Heart left ventricle (tissue), 16 donors: ENCODE measurements at regions not wholly inside any gene's neighbourhood (a gene's known extent, or its start where the extent isn't known, plus 50 kb on each side); places are given as distances from the start of the nearest gene placed in this dataset.

Experiments
- ATAC-seq, 4 donors: fragments of 200-7000 bp; cut with Tn5 transposase; one replicate each; pipeline ENCODE4 v1.9.1; 2020 to 2022; ENCODE audit warnings: moderate library complexity in 4 of 4, mild to moderate bottlenecking in 3 of 4, moderate number of reproducible peaks in 1 of 4
- DNase-seq, 5 donors: peaks; one replicate each; pipeline ENCODE4 v3.0.0-alpha.2; 2020
- H3K27ac ChIP-seq, 12 donors: fragments of 200-600 bp; sonication (generic) in 4 of 12; one replicate each; pipeline versions ENCODE4 v1.5.0 to v1.8.0; 2016 to 2022; ENCODE audit warnings: mild to moderate bottlenecking in 2 of 12
- H3K27me3 ChIP-seq, 9 donors: fragments of 200-600 bp; sonication (generic) in 2 of 9; one replicate each; pipeline versions ENCODE4 v1.5.1 to v1.8.0; 2016 to 2022; ENCODE audit warnings: mild to moderate bottlenecking in 3 of 9
- H3K36me3 ChIP-seq, 9 donors: fragments of 200-600 bp; sonication (generic) in 2 of 9; one replicate each; pipeline versions ENCODE4 v1.5.0 to v1.8.0; 2018 to 2022; ENCODE audit warnings: mild to moderate bottlenecking in 2 of 9
- H3K4me1 ChIP-seq, 12 donors: fragments of 200-600 bp; sonication (generic) in 4 of 12; one replicate each; pipeline versions ENCODE4 v1.5.0 to v1.8.0; 2016 to 2022; ENCODE audit warnings: mild to moderate bottlenecking in 3 of 12
- H3K4me3 ChIP-seq, 12 donors: fragments of 200-600 bp; sonication (generic) in 4 of 12; one replicate each; pipeline versions ENCODE4 v1.5.0 to v1.8.0; 2017 to 2022; ENCODE audit warnings: mild to moderate bottlenecking in 9 of 12, moderate library complexity in 4 of 12
- H3K9me3 ChIP-seq, 12 donors: fragments of 200-600 bp; sonication (generic) in 4 of 12; one replicate each; pipeline versions ENCODE4 v1.5.0 to v1.8.0; 2016 to 2022; ENCODE audit warnings: mild to moderate bottlenecking in 1 of 12
- CTCF ChIP-seq, 12 donors: fragments of 200-600 bp; sonication (generic) in 4 of 12; IDR thresholded peaks; one replicate each; pipeline versions ENCODE4 v1.5.0 to v1.8.0; 2018 to 2022; ENCODE audit warnings: antibody characterized with exemption in 12 of 12, mild to moderate bottlenecking in 5 of 12
- POLR2A ChIP-seq, 2 donors: fragments of 450-650 bp; IDR thresholded peaks; one replicate each; pipeline ENCODE4 v1.6.1; 2017; ENCODE audit warnings: antibody characterized with exemption in 2 of 2, mild to moderate bottlenecking in 2 of 2, moderate library complexity in 2 of 2
- WGBS, 4 donors: extraction: QIAGEN DNeasy Blood & Tissue Kit in 2 of 4; methylation state at CpG; one replicate each; pipeline versions ENCODE4 v1.1.5 to v1.1.7; 2013 to 2018; 5-methylcytosine and 5-hydroxymethylcytosine counted together
- intact Hi-C, 10 donors: fragments of 100-400 bp; cut with DNase I; formaldehyde crosslinking; loops; one replicate each; pipeline versions ENCODE4 v1.11.1 to v1.14.2; 2022
- donor health status: ischemic (EF 13 %, LVEDD 7.1; RV severe dilation, severe dysfunction).
- donor health status: healthy with polysubstance abuse.
- donor health status: DM: no; HTN: yes; CAD: no.
- donor health status: DM: no; HTN: no; CAD: no.
- donor health status: ischemic (EF 25% LVEDD 6.9; RV normal size, moderate dysfunction).
- donor health status: ischemic (EF 25% LVEDD 5.7; RV mildly dilated, moderate dysfunction).
- donor health status: healthy.
- donor health status: DM: yes; HTN: yes; CAD: no.
- donor health status: ischemic (EF 35%, LVEDD 5.7; RV mildly dilated, moderate dysfunction).
- donor health status: nonischemic (EF 11% LVEDD 7.7; RV severe dilation, severe dysfunction).
- donor health status: DM: yes; HTN: yes; CAD: no.
- donor health status: PGD.
- donor health status: ischemic (EF 29% LVEDD 5.4; RV normal size, mild dysfunction).
- donor health status: nonischemic (EF 23%, LVEDD 6.1; RV moderate dilation, normal function).

DNA sequence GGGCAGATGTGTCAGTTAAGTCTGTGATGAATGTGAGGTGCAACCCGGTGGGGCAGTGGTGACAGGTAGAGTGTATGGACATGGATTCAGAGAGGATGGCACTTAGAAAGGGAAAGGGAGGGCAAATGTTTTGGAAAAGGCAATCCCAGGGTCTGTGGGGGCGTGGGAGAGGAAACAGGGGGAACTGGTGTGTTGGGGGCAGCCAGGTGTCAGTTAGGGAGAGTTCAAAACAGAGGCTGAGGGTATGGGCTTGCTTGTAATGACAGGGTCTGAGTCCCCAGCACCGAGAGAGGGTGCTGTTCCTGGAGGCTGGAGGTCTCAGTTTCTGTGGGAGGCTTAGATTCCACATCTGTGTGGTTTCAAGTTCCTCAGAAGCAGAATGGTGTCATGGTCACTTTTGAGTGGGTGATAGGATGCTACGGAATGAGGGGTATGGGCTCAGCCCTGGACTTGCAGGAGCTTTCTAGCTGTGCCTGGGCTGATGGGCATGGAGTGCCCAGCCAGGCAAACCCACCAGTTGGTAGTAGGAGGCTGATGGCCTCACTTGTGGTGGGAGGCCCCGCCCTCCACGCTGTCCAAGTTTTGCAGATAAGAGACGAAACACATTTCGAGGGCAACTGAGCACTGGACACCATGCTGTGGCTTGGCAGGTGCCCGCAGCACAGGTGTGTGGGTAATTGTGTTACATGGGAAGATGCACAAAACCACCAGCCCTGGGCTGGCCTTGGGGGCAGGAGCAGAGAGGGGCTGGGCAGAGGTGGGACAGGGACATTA lies 209.4 kb downstream of the RPLP1 start:
- intact Hi-C loops, result no loop called here
- H3K4me3 ChIP-seq, result no peak overlapping the region
- WGBS, 4 donors, result 64 to 83% (median 69%) methylated on average over 9 of the region's 9 CpGs
- no peaks in the 10 kb centered on the region for H3K9me3 ChIP-seq
- ATAC-seq, result no peak
- no peaks in the 10 kb centered on the region for H3K36me3 ChIP-seq
- TF ChIP-seq CTCF (IDR thresholded peaks at IDR 0.05) (no peak), POLR2A (IDR thresholded peaks at IDR 0.05) (no peak)
- H3K27ac ChIP-seq, result no peak overlapping the region
- H3K27me3 ChIP-seq, result peaks cover 0 to 42% (median 9%) of the 10 kb centered on the region in 9 donors
- H3K4me1 ChIP-seq, result peaks cover 0 to 27% (median 4%) of the 10 kb centered on the region in 12 donors
- DNase-seq, result no peak

DNA sequence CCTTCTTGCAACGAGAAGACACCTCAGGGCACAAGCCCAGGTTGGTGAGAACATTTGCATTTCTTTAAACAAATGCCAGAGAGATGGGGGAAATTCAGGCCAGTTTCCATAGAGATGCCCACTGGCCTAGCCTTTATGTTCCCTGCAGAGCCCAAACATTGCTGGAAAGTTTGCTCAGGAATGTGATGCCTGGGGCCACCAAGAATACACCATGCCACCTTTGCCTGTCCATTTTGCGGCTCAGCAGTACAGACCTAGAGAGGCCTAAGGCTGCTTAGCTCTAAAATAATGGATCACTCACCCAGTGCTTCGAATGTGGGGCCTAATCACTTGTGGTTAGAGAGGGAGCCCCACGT lies 210.0 kb downstream of the RPLP1 start:
- WGBS, 4 donors, result 76 to 85% (median 79%) methylated on average over 4 of the region's 4 CpGs
- intact Hi-C loops, result no loop called here
- no peaks in the 10 kb centered on the region for H3K36me3 ChIP-seq
- peaks cover 0 to 30% (median 4%) of the 10 kb centered on the region in 12 donors for H3K4me1 ChIP-seq
- no peak overlapping the region for H3K4me3 ChIP-seq
- no peak for DNase-seq
- no peak for ATAC-seq
- H3K9me3 ChIP-seq, result no peaks in the 10 kb centered on the region
- H3K27me3 ChIP-seq, result peaks cover 0 to 42% (median 9%) of the 10 kb centered on the region in 9 donors
- H3K27ac ChIP-seq, result no peak overlapping the region
- TF ChIP-seq CTCF (IDR thresholded peaks at IDR 0.05) (no peak), POLR2A (IDR thresholded peaks at IDR 0.05) (no peak)

- DNase-seq, result no peak
Observed at GRCh38 chr15:69663441-69663840, 210.8 kb downstream of the RPLP1 start.

GRCh38 chr15:69663982-69664381 lies 211.4 kb downstream of the RPLP1 start:
- H3K4me1 ChIP-seq, result peaks cover 0 to 44% (median 4%) of the 10 kb centered on the region in 12 donors
- intact Hi-C loops, result no loop called here
- H3K27ac ChIP-seq, result no peak overlapping the region
- H3K4me3 ChIP-seq, result no peak overlapping the region
- 79 to 84% (median 83%) methylated on average over 3 of the region's 3 CpGs for WGBS, 4 donors
- no peak for ATAC-seq
- H3K27me3 ChIP-seq, result peaks cover 0 to 42% (median 9%) of the 10 kb centered on the region in 9 donors
- TF ChIP-seq POLR2A (IDR thresholded peaks at IDR 0.05), result no peak
- no peak for TF ChIP-seq CTCF (IDR thresholded peaks at IDR 0.05)
- DNase-seq, result no peak
- H3K9me3 ChIP-seq, result no peaks in the 10 kb centered on the region
- no peaks in the 10 kb centered on the region for H3K36me3 ChIP-seq

More at GRCh38 chr15:69663441-69663840, 210.8 kb downstream of the RPLP1 start:
- ATAC-seq, result no peak
- intact Hi-C loops, result no loop called here
- Histone ChIP-seq H3K4me1 (peaks cover 0 to 39% (median 4%) of the 10 kb centered on the region in 12 donors), H3K4me3 (no peak overlapping the region), H3K36me3 (no peaks in the 10 kb centered on the region), H3K27ac (no peak overlapping the region), H3K9me3 (no peaks in the 10 kb centered on the region), H3K27me3 (peaks cover 0 to 42% (median 9%) of the 10 kb centered on the region in 9 donors)
- no peak for TF ChIP-seq CTCF (IDR thresholded peaks at IDR 0.05)
- no peak for TF ChIP-seq POLR2A (IDR thresholded peaks at IDR 0.05)
